ENCODE measurements at regions not wholly inside any gene's neighbourhood (a gene's known extent, or its start where the extent isn't known, plus 50 kb on each side); places are given as distances from the start of the nearest gene placed in this dataset.
"Not testable (repeated sequence)": the region's sequence is repeated elsewhere in the genome, so short reads cannot be mapped to it uniquely, and the experiment has no call there.

GRCh38 chr13:62162860-62163259 is 747.2 kb upstream of the PCDH20 start:
- DNase-seq (ENCODE audit: low read depth), result no peak
- TF ChIP-seq CTCF (conservative IDR thresholded peaks at IDR 0.05; ENCODE audit: low read depth, low read length), result no peak
- H3K4me3 ChIP-seq (ENCODE audit: low read depth, low read length), result no peak overlapping the region

- H3K4me3 ChIP-seq (ENCODE audit: low read depth, low read length), result no peak overlapping the region
These were observed 742.9 kb upstream of the PCDH20 start for GRCh38 chr13:62158520-62158919.

GRCh38 chr13:62151724-62152123 is 736.1 kb upstream of the PCDH20 start:
- H3K4me3 ChIP-seq (ENCODE audit: low read depth, low read length); DNase-seq (ENCODE audit: low read depth): not testable (repeated sequence)

More at GRCh38 chr13:62158520-62158919, 742.9 kb upstream of the PCDH20 start:
- DNase-seq (ENCODE audit: low read depth), result no peak
- no peak for TF ChIP-seq CTCF (conservative IDR thresholded peaks at IDR 0.05; ENCODE audit: low read depth, low read length)

GRCh38 chr13:62142048-62142447 is 726.4 kb upstream of the PCDH20 start:
- DNase-seq (ENCODE audit: low read depth), result no peak
- no peak for TF ChIP-seq CTCF (conservative IDR thresholded peaks at IDR 0.05; ENCODE audit: low read depth, low read length)
- no peak overlapping the region for H3K4me3 ChIP-seq (ENCODE audit: low read depth, low read length)

GRCh38 chr13:62139597-62139996 is 723.9 kb upstream of the PCDH20 start:
- H3K4me3 ChIP-seq (ENCODE audit: low read depth, low read length), result no peak overlapping the region
- no peak for DNase-seq (ENCODE audit: low read depth)
- TF ChIP-seq CTCF (conservative IDR thresholded peaks at IDR 0.05; ENCODE audit: low read depth, low read length), result no peak

- TF ChIP-seq CTCF (conservative IDR thresholded peaks at IDR 0.05; ENCODE audit: low read depth, low read length), result no peak
- H3K4me3 ChIP-seq (ENCODE audit: low read depth, low read length), result no peak overlapping the region
- no peak for DNase-seq (ENCODE audit: low read depth)
These were observed 722.2 kb upstream of the PCDH20 start for GRCh38 chr13:62137629-62138405.

- no peak overlapping the region for H3K4me3 ChIP-seq (ENCODE audit: low read depth, low read length)
- no peak for TF ChIP-seq CTCF (conservative IDR thresholded peaks at IDR 0.05; ENCODE audit: low read depth, low read length)
- no peak for DNase-seq (ENCODE audit: low read depth)
These were observed 716.0 kb upstream of the PCDH20 start for GRCh38 chr13:62131604-62132003.
